ENCODE measurements at regions not wholly inside any gene's neighbourhood (a gene's known extent, or its start where the extent isn't known, plus 50 kb on each side); places are given as distances from the start of the nearest gene placed in this dataset.

DNA sequence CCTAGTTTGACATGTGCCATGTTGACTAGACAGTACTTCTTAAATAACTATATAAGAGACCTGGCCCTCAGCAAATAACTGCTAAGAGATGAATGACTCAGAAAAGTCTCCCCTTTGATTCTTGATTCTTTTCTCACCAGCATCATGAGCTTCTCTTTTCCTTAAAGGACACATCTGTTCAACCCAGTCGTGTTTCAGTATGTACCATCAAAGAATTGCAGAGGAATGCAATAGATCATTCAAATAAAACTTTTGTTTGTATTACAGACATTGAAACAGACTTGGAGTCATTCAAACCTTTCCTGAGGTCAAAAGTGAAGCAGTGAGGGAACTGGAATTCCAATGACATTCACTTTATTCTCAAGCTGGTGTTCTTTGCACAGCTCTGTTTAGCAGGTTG is 598.3 kb upstream of the GHITM start:
- TF ChIP-seq, protein P1, sequence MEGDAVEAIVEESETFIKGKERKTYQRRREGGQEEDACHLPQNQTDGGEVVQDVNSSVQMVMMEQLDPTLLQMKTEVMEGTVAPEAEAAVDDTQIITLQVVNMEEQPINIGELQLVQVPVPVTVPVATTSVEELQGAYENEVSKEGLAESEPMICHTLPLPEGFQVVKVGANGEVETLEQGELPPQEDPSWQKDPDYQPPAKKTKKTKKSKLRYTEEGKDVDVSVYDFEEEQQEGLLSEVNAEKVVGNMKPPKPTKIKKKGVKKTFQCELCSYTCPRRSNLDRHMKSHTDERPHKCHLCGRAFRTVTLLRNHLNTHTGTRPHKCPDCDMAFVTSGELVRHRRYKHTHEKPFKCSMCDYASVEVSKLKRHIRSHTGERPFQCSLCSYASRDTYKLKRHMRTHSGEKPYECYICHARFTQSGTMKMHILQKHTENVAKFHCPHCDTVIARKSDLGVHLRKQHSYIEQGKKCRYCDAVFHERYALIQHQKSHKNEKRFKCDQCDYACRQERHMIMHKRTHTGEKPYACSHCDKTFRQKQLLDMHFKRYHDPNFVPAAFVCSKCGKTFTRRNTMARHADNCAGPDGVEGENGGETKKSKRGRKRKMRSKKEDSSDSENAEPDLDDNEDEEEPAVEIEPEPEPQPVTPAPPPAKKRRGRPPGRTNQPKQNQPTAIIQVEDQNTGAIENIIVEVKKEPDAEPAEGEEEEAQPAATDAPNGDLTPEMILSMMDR (IDR thresholded peaks at IDR 0.05; ENCODE audit: insufficient read depth, low read depth, low read length) = no peak
- no peak for TF ChIP-seq EZH2 (IDR thresholded peaks at IDR 0.05; ENCODE audit: insufficient read depth, low read length)
